HL-60 (cell line): ENCODE measurements at regions not wholly inside any gene's neighbourhood (a gene's known extent, or its start where the extent isn't known, plus 50 kb on each side); places are given as distances from the start of the nearest gene placed in this dataset.

Experiments
- GABPA ChIP-seq: IDR thresholded peaks from 2 replicates; pipeline ENCODE4 v1.6.1; 2012; ENCODE audit warnings: low read depth
- POLR2AphosphoS5 ChIP-seq: IDR thresholded peaks from 2 replicates; pipeline ENCODE4 v1.6.1; 2012; ENCODE audit warnings: low read depth
- SPI1 ChIP-seq: IDR thresholded peaks from 2 replicates; pipeline ENCODE4 v1.6.1; 2012; ENCODE audit warnings: low read depth, mild to moderate bottlenecking, borderline replicate concordance
- TF ChIP-seq, protein P1 (sequence below): IDR thresholded peaks from one replicate; pipeline ENCODE4 v1.5.1; 2011; ENCODE audit warnings: low read length, control low read depth, inconsistent platforms; ENCODE audit not compliant: insufficient read depth
- TF ChIP-seq, protein P2 (sequence below): IDR thresholded peaks from 2 replicates; pipeline ENCODE4 v1.6.1; 2012; ENCODE audit warnings: low read depth; ENCODE audit not compliant: insufficient replicate concordance

DNA sequence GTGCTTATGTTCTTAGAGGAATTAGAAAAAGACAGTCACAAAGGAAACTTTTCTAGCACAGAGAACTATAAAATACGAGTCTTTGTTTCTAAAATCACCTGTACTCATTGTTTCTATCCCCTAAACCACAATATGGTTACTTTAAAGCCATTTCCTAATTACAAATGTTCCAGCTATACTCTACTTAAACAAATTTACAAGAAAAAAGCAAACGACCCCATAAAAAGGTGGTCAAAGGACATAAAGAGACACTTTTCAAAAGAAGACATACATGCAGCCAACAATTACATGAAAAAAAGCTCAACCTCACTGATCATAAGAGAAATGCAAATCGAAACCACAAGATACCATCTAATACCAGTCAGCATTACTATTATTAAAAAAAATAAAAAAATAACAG, 447.3 kb downstream of the RAB28 start:
- TF ChIP-seq, protein P1, sequence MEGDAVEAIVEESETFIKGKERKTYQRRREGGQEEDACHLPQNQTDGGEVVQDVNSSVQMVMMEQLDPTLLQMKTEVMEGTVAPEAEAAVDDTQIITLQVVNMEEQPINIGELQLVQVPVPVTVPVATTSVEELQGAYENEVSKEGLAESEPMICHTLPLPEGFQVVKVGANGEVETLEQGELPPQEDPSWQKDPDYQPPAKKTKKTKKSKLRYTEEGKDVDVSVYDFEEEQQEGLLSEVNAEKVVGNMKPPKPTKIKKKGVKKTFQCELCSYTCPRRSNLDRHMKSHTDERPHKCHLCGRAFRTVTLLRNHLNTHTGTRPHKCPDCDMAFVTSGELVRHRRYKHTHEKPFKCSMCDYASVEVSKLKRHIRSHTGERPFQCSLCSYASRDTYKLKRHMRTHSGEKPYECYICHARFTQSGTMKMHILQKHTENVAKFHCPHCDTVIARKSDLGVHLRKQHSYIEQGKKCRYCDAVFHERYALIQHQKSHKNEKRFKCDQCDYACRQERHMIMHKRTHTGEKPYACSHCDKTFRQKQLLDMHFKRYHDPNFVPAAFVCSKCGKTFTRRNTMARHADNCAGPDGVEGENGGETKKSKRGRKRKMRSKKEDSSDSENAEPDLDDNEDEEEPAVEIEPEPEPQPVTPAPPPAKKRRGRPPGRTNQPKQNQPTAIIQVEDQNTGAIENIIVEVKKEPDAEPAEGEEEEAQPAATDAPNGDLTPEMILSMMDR = no peak
- TF ChIP-seq POLR2AphosphoS5 (no peak), GABPA (no peak), SPI1 (no peak)
- TF ChIP-seq, protein P2, sequence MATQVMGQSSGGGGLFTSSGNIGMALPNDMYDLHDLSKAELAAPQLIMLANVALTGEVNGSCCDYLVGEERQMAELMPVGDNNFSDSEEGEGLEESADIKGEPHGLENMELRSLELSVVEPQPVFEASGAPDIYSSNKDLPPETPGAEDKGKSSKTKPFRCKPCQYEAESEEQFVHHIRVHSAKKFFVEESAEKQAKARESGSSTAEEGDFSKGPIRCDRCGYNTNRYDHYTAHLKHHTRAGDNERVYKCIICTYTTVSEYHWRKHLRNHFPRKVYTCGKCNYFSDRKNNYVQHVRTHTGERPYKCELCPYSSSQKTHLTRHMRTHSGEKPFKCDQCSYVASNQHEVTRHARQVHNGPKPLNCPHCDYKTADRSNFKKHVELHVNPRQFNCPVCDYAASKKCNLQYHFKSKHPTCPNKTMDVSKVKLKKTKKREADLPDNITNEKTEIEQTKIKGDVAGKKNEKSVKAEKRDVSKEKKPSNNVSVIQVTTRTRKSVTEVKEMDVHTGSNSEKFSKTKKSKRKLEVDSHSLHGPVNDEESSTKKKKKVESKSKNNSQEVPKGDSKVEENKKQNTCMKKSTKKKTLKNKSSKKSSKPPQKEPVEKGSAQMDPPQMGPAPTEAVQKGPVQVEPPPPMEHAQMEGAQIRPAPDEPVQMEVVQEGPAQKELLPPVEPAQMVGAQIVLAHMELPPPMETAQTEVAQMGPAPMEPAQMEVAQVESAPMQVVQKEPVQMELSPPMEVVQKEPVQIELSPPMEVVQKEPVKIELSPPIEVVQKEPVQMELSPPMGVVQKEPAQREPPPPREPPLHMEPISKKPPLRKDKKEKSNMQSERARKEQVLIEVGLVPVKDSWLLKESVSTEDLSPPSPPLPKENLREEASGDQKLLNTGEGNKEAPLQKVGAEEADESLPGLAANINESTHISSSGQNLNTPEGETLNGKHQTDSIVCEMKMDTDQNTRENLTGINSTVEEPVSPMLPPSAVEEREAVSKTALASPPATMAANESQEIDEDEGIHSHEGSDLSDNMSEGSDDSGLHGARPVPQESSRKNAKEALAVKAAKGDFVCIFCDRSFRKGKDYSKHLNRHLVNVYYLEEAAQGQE = no peak
